Ascending aorta (tissue), 2 donors: ENCODE measurements at regions not wholly inside any gene's neighbourhood (a gene's known extent, or its start where the extent isn't known, plus 50 kb on each side); places are given as distances from the start of the nearest gene placed in this dataset.
A peak's percentile ranks its signal among the peaks of the same experiment; 100 is the strongest.

Experiments used
- DNase-seq, 2 donors: peaks; one replicate each; pipeline ENCODE4 v3.0.0-alpha.2; 2019; ENCODE audit warnings: low spot score in 2 of 2
- H3K27ac ChIP-seq, 2 donors: fragments of 200-600 bp; sonication (generic); one replicate each; pipeline ENCODE4 v1.5.1; 2016 to 2017; ENCODE audit warnings: mild to moderate bottlenecking in 1 of 2
- H3K27me3 ChIP-seq: fragments of 200-600 bp; sonication (generic); one replicate; pipeline ENCODE4 v1.5.1; 2017
- H3K36me3 ChIP-seq, 2 donors: fragments of 200-600 bp; sonication (generic); one replicate each; pipeline ENCODE4 v1.5.1; 2016
- H3K4me1 ChIP-seq, 2 donors: fragments of 200-600 bp; sonication (generic); one replicate each; pipeline ENCODE4 v1.5.1; 2016 to 2017; ENCODE audit warnings: mild to moderate bottlenecking in 1 of 2
- H3K4me3 ChIP-seq, 2 donors: fragments of 200-600 bp; sonication (generic); one replicate each; pipeline ENCODE4 v1.5.1; 2016 to 2017; ENCODE audit warnings: mild to moderate bottlenecking in 1 of 2
- H3K9me3 ChIP-seq, 2 donors: fragments of 200-600 bp; sonication (generic); one replicate each; pipeline ENCODE4 v1.5.1; 2016
- CTCF ChIP-seq, 3 experiments: fragments of 200-600 bp in 2 of 3; fragments of 450-650 bp in 1 of 3; sonication (generic) in 2 of 3; IDR thresholded peaks; one replicate each; pipeline ENCODE4 v1.5.1; 2016 to 2019; ENCODE audit warnings: antibody characterized with exemption in 3 of 3, mild to moderate bottlenecking in 1 of 3, moderate library complexity in 1 of 3
- intact Hi-C: fragments of 100-400 bp; cut with DNase I; formaldehyde crosslinking; loops from one replicate; pipeline ENCODE4 v1.15.1; 2023

- Histone ChIP-seq H3K36me3 (no peaks in the 10 kb centered on the region), H3K9me3 (no peaks in the 10 kb centered on the region), H3K4me1 (peaks cover 0 to 3% of the 10 kb centered on the region in 2 donors), H3K27me3 (no peaks in the 10 kb centered on the region), H3K27ac (no peak overlapping the region), H3K4me3 (peak overlapping the region in 1 of 2 donors; percentile 9)
- intact Hi-C loops, result loop anchor here (10.0 kb wide), 1 partner anchor 246 kb away; no protein-coding TSS in a partner anchor
- DNase-seq, result no peak
- TF ChIP-seq CTCF (IDR thresholded peaks at IDR 0.05), result no peak
Measured at GRCh38 chr12:22971247-22971646, 346.3 kb downstream of the ETNK1 start.

DNA sequence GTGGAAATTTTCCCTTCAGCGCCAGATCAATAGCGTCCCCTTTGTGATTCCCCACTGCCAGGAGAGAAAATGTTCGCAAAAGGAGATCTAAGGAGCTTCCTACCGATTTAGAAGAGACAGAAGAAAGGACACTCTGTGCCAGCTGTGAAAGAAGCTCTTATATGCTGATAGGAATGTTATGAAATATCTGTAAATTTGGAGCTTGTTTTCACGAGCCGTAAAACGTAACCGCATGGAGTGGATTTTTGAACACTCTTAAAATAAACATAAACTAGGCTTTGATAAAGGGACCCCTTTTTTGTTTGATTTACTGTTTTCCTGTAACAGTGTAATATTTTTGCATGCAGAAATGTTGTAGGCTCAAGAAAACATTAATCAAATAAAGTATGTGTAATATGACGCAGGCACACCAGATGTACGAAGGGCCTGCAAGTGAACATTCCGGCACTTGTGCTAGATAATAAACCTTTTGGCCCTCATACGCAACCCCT lies 346.8 kb downstream of the ETNK1 start:
- DNase-seq, result no peak
- Histone ChIP-seq H3K27ac (no peak overlapping the region), H3K9me3 (no peaks in the 10 kb centered on the region), H3K36me3 (no peaks in the 10 kb centered on the region), H3K27me3 (no peaks in the 10 kb centered on the region), H3K4me1 (peaks cover 0 to 3% of the 10 kb centered on the region in 2 donors), H3K4me3 (peak overlapping the region in 1 of 2 donors; percentile 9)
- intact Hi-C loops, result loop anchor here (10.0 kb wide), 1 partner anchor 247 kb away; no protein-coding TSS in a partner anchor
- TF ChIP-seq CTCF (IDR thresholded peaks at IDR 0.05), result no peak

DNA sequence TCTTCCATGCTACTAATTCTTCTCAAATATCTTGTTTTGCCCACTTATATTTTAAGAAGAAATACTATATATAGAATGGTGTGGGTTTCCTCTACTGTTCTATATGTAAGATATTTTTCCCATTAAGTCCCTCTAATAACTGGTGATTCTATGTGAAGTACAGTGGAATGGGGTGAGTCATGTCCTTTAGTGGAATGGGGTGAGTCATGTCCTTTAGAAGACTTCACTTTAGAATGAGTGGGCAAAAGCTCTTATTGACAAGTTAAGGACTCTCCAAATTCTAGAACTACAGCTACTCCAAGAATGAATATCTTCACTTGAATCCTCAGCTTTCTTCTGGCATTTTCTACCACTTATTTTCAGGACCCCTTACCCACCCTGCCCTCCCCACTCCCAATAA lies 349.9 kb downstream of the ETNK1 start:
- H3K27me3 ChIP-seq, result no peaks in the 10 kb centered on the region
- DNase-seq, result no peak
- H3K27ac ChIP-seq, result no peak overlapping the region
- no peaks in the 10 kb centered on the region for H3K36me3 ChIP-seq
- H3K4me3 ChIP-seq, result no peak overlapping the region
- intact Hi-C loops, result loop anchor here (10.0 kb wide), 1 partner anchor 250 kb away; no protein-coding TSS in a partner anchor
- H3K4me1 ChIP-seq, result peaks cover 0 to 3% of the 10 kb centered on the region in 2 donors
- TF ChIP-seq CTCF (IDR thresholded peaks at IDR 0.05), result no peak
- H3K9me3 ChIP-seq, result no peaks in the 10 kb centered on the region

GRCh38 chr12:22978962-22979361 lies 354.0 kb downstream of the ETNK1 start:
- no peak for TF ChIP-seq CTCF (IDR thresholded peaks at IDR 0.05)
- Histone ChIP-seq H3K4me3 (no peak overlapping the region), H3K9me3 (no peaks in the 10 kb centered on the region), H3K27ac (no peak overlapping the region), H3K36me3 (no peaks in the 10 kb centered on the region), H3K27me3 (no peaks in the 10 kb centered on the region), H3K4me1 (no peaks in the 10 kb centered on the region)
- intact Hi-C loops, result loop anchor here (10.0 kb wide), 1 partner anchor 254 kb away; no protein-coding TSS in a partner anchor
- DNase-seq, result no peak

GRCh38 chr12:22979854-22980469 lies 355.0 kb downstream of the ETNK1 start:
- DNase-seq, result no peak
- no peaks in the 10 kb centered on the region for H3K9me3 ChIP-seq
- intact Hi-C loops, result loop anchor here (10.0 kb wide), 1 partner anchor 255 kb away; no protein-coding TSS in a partner anchor

More at GRCh38 chr12:22979854-22980469, 355.0 kb downstream of the ETNK1 start:
- H3K27me3 ChIP-seq, result no peaks in the 10 kb centered on the region
- no peaks in the 10 kb centered on the region for H3K36me3 ChIP-seq
- no peak overlapping the region for H3K4me3 ChIP-seq
- no peak overlapping the region for H3K27ac ChIP-seq
- no peak for TF ChIP-seq CTCF (IDR thresholded peaks at IDR 0.05)
- H3K4me1 ChIP-seq, result no peaks in the 10 kb centered on the region
